Heart left ventricle (tissue), 13 donors: ENCODE measurements at regions not wholly inside any gene's neighbourhood (a gene's known extent, or its start where the extent isn't known, plus 50 kb on each side); places are given as distances from the start of the nearest gene placed in this dataset.

Experiments used
- CTCF ChIP-seq, 12 donors: fragments of 200-600 bp; sonication (generic) in 4 of 12; IDR thresholded peaks; one replicate each; pipeline versions ENCODE4 v1.5.0 to v1.8.0; 2018 to 2022; ENCODE audit warnings: antibody characterized with exemption in 12 of 12, mild to moderate bottlenecking in 5 of 12
- POLR2A ChIP-seq, 2 donors: fragments of 450-650 bp; IDR thresholded peaks; one replicate each; pipeline ENCODE4 v1.6.1; 2017; ENCODE audit warnings: antibody characterized with exemption in 2 of 2, mild to moderate bottlenecking in 2 of 2, moderate library complexity in 2 of 2
- donor health status: ischemic (EF 13 %, LVEDD 7.1; RV severe dilation, severe dysfunction).
- donor health status: DM: no; HTN: yes; CAD: no.
- donor health status: DM: no; HTN: no; CAD: no.
- donor health status: ischemic (EF 25% LVEDD 6.9; RV normal size, moderate dysfunction).
- donor health status: ischemic (EF 25% LVEDD 5.7; RV mildly dilated, moderate dysfunction).
- donor health status: ischemic (EF 35%, LVEDD 5.7; RV mildly dilated, moderate dysfunction).
- donor health status: nonischemic (EF 11% LVEDD 7.7; RV severe dilation, severe dysfunction).
- donor health status: DM: yes; HTN: yes; CAD: no.
- donor health status: PGD.
- donor health status: ischemic (EF 29% LVEDD 5.4; RV normal size, mild dysfunction).
- donor health status: nonischemic (EF 23%, LVEDD 6.1; RV moderate dilation, normal function).

GRCh38 chr9:89801742-89802670 lies 197.2 kb downstream of the GADD45G start:
- TF ChIP-seq CTCF (IDR thresholded peaks at IDR 0.05), result peak in 2 of 12 donors; percentile 11 to 14
- TF ChIP-seq POLR2A (IDR thresholded peaks at IDR 0.05), result no peak
